Activated naive CD4-positive, alpha-beta T cell treated with anti-CD3 and anti-CD28 coated beads, Interleukin-2, amount 10 ng/mL, durations not matched to agents 7 days and 5 days (primary cell): ENCODE measurements at regions not wholly inside any gene's neighbourhood (a gene's known extent, or its start where the extent isn't known, plus 50 kb on each side); places are given as distances from the start of the nearest gene placed in this dataset.

Experiments
- CTCF ChIA-PET: fragments of 350-600 bp; sonication (Branson Sonifier 250); formaldehyde crosslinking; loops from one replicate; lab custom pipeline; 2021; ENCODE audit warnings: antibody characterized with exemption; lab: Charles Lee
- DNase-seq: peaks from one replicate; pipeline ENCODE4 v3.0.0-alpha.2; 2020
- H3K27ac Mint-ChIP-seq: one replicate; pipeline ENCODE4 v1.8.0; 2021; ENCODE audit warnings: mild to moderate bottlenecking, moderate library complexity, mixed read lengths
- H3K27me3 Mint-ChIP-seq: one replicate; pipeline ENCODE4 v1.8.0; 2021; ENCODE audit warnings: mild to moderate bottlenecking, mixed read lengths
- H3K36me3 Mint-ChIP-seq: one replicate; pipeline ENCODE4 v1.8.0; 2021; ENCODE audit warnings: mixed read lengths
- H3K4me1 Mint-ChIP-seq: one replicate; pipeline ENCODE4 v1.8.0; 2021; ENCODE audit warnings: mixed read lengths
- H3K4me3 Mint-ChIP-seq: one replicate; pipeline ENCODE4 v1.8.0; 2021; ENCODE audit warnings: mild to moderate bottlenecking, moderate library complexity, mixed read lengths
- H3K9me3 Mint-ChIP-seq: one replicate; pipeline ENCODE4 v1.8.0; 2021; ENCODE audit warnings: mixed read lengths

DNA sequence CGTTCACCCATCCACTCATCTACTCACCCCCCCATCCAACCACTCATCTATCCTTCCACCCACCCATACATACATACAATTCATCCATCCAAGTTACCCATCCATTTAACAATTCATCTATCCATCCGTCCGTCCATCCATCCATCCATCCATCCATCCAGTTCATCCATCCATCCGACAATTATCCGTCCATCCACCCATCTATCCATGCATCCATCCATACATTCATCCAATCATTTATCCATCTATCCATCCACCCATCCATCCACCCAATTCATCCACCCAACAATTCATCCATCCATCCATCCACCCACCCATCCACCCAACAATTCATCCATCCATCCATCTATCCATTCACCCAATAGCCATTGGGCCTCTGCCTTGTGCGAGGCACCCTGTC is 173.2 kb upstream of the MVB12B start:
- no peaks in the 10 kb centered on the region for H3K9me3 Mint-ChIP-seq
- CTCF ChIA-PET, result no interaction called here
- DNase-seq, result no peak
- no peak overlapping the region for H3K27ac Mint-ChIP-seq
- peaks cover 10% of the 10 kb centered on the region for H3K27me3 Mint-ChIP-seq
- no peak overlapping the region for H3K4me3 Mint-ChIP-seq
- H3K4me1 Mint-ChIP-seq, result no peaks in the 10 kb centered on the region
- H3K36me3 Mint-ChIP-seq, result no peaks in the 10 kb centered on the region

- Mint-ChIP-seq H3K36me3 (no peaks in the 10 kb centered on the region), H3K27ac (no peak overlapping the region), H3K4me1 (no peaks in the 10 kb centered on the region), H3K4me3 (no peak overlapping the region), H3K9me3 (no peaks in the 10 kb centered on the region), H3K27me3 (peaks cover 11% of the 10 kb centered on the region)
- no peak for DNase-seq
- CTCF ChIA-PET, result no interaction called here
Observed at GRCh38 chr9:126154182-126154827, 172.3 kb upstream of the MVB12B start.

DNA sequence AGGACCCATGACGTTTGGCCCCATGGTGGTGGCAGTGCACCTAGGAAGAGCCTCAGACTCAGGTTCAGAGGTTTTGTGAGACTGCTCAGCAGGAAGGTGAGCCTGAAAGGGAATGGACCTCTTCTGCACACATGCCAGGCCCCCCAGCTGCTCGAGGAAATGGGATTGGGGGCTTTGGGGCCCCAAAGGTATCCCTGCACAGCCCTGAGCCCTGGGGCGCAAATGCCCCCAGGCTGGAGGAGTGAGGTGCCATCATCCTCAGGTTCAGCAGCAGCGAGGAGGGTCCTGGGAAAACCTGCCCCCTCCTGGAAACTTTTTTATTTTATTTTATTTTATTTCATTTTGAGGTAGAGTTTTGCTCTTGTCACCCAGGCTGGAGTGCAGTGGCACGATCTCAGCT is 171.8 kb upstream of the MVB12B start:
- DNase-seq, result no peak
- Mint-ChIP-seq H3K9me3 (no peaks in the 10 kb centered on the region), H3K27me3 (peaks cover 11% of the 10 kb centered on the region), H3K27ac (no peak overlapping the region), H3K36me3 (no peaks in the 10 kb centered on the region), H3K4me3 (no peak overlapping the region), H3K4me1 (no peaks in the 10 kb centered on the region)
- CTCF ChIA-PET, result no interaction called here

DNA sequence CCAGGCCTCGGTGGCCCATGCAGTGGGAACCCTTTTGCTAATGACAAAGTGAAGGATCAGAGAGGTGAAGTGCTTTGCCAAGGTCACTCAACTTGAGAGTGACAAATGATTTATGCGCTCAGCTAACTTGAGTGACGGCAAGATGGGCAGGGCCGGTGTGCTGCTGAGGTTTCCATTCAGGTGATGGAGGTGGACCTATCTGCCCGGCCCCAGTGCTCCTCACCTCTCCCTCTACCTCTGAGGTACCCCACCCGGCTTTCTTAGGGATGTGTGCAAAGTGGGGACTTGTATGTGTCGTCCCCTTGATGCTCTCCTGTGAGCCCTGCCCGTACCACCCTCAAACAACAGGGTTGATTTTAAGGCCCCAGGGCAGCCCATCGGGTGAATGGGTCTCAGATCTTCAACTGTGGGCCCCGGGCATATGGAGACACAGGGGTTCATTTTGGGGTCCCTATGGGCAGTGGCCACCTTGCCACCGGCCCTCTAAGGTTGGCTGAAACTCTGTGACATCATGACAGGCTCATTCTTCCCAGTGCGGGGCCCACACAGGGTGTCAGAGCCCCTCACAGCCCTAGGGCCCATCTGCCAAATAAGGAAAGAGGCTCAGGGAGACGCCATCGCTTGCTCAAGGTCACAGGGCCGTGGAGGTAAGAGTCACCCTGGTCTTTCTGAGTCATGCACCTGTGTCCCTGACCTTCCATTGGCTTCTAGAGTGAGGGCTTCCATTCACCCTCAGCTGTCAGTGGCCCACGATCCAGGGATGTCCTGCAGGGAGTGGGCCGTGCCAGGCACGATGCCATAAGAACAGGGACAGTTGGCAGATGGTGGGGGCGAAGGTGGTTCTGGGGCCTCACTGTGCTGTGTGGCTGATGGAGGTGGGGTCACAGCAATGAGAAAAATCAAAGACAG is 170.6 kb upstream of the MVB12B start:
- CTCF ChIA-PET, result no interaction called here
- Mint-ChIP-seq H3K27ac (no peak overlapping the region), H3K27me3 (peaks cover 16% of the 10 kb centered on the region), H3K4me3 (no peak overlapping the region), H3K36me3 (no peaks in the 10 kb centered on the region), H3K4me1 (no peaks in the 10 kb centered on the region), H3K9me3 (no peaks in the 10 kb centered on the region)
- DNase-seq, result no peak

DNA sequence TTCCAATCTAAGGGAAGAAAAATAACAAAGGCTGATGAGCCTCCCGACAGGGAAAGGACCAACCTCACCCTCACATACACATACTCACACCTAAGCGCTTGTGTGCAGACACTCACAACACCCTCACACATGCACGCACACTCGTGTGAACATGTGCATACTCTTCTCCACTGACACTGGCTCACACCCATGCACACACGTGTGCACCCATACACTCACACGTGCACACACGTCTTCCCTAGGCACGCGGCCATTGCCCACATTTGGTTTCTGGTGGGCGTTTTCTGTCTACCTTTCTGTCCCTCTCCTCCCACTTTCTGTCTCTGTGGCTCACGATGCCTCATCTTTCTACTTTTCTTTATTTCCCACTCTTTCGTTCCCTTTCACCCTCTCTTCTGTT is 169.7 kb upstream of the MVB12B start:
- no peaks in the 10 kb centered on the region for H3K9me3 Mint-ChIP-seq
- H3K4me3 Mint-ChIP-seq, result no peak overlapping the region
- H3K4me1 Mint-ChIP-seq, result no peaks in the 10 kb centered on the region
- no peak for DNase-seq
- CTCF ChIA-PET, result no interaction called here
- H3K27ac Mint-ChIP-seq, result no peak overlapping the region
- H3K36me3 Mint-ChIP-seq, result no peaks in the 10 kb centered on the region
- peaks cover 17% of the 10 kb centered on the region for H3K27me3 Mint-ChIP-seq

DNA sequence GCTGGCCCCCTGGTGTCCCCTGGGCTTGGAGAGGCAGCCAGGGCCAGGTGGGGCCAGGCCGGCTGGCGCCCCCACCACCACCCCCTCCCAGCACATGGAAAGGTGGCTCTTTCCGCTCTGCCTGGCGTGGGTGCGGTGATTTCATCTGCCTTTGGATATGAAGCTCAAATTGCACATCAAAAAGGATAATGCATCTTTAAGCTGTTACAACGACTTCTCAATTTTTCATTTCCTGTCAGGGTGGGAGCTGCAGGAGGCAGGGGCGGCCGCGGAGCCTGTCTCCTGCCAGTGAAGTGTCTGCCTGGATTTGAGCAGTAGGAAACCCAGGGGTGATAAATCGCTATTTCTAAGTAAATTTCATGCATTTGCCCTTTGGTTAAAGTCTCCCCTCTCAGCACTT is 169.2 kb upstream of the MVB12B start:
- CTCF ChIA-PET, result no interaction called here
- H3K36me3 Mint-ChIP-seq, result no peaks in the 10 kb centered on the region
- H3K4me3 Mint-ChIP-seq, result no peak overlapping the region
- no peaks in the 10 kb centered on the region for H3K9me3 Mint-ChIP-seq
- no peak overlapping the region for H3K27ac Mint-ChIP-seq
- DNase-seq, result no peak
- H3K27me3 Mint-ChIP-seq, result peaks cover 17% of the 10 kb centered on the region
- H3K4me1 Mint-ChIP-seq, result no peaks in the 10 kb centered on the region

- CTCF ChIA-PET, result no interaction called here
- H3K27me3 Mint-ChIP-seq, result peaks cover 17% of the 10 kb centered on the region
- H3K4me1 Mint-ChIP-seq, result no peaks in the 10 kb centered on the region
- DNase-seq, result no peak
- no peak overlapping the region for H3K27ac Mint-ChIP-seq
- no peak overlapping the region for H3K4me3 Mint-ChIP-seq
- H3K9me3 Mint-ChIP-seq, result no peaks in the 10 kb centered on the region
- no peaks in the 10 kb centered on the region for H3K36me3 Mint-ChIP-seq
Observed at GRCh38 chr9:126157826-126158587, 168.6 kb upstream of the MVB12B start.

GRCh38 chr9:126158588-126159429 is 167.8 kb upstream of the MVB12B start:
- no peaks in the 10 kb centered on the region for H3K36me3 Mint-ChIP-seq
- no peak for DNase-seq
- H3K9me3 Mint-ChIP-seq, result no peaks in the 10 kb centered on the region
- no peak overlapping the region for H3K27ac Mint-ChIP-seq
- H3K4me3 Mint-ChIP-seq, result no peak overlapping the region
- H3K27me3 Mint-ChIP-seq, result peaks cover 17% of the 10 kb centered on the region
- CTCF ChIA-PET, result interaction anchor here (1.1 kb wide), 1 partner anchor 13 kb away, joined by 3 read pairs; no protein-coding TSS in a partner anchor
- no peaks in the 10 kb centered on the region for H3K4me1 Mint-ChIP-seq

- Mint-ChIP-seq H3K4me1 (no peaks in the 10 kb centered on the region), H3K4me3 (no peak overlapping the region), H3K9me3 (no peaks in the 10 kb centered on the region), H3K27me3 (peaks cover 17% of the 10 kb centered on the region), H3K27ac (no peak overlapping the region), H3K36me3 (no peaks in the 10 kb centered on the region)
- no peak for DNase-seq
- CTCF ChIA-PET, result interaction anchor here (1.1 kb wide), 1 partner anchor 13 kb away, joined by 3 read pairs; no protein-coding TSS in a partner anchor
Observed at GRCh38 chr9:126159430-126160060, 167.1 kb upstream of the MVB12B start.

DNA sequence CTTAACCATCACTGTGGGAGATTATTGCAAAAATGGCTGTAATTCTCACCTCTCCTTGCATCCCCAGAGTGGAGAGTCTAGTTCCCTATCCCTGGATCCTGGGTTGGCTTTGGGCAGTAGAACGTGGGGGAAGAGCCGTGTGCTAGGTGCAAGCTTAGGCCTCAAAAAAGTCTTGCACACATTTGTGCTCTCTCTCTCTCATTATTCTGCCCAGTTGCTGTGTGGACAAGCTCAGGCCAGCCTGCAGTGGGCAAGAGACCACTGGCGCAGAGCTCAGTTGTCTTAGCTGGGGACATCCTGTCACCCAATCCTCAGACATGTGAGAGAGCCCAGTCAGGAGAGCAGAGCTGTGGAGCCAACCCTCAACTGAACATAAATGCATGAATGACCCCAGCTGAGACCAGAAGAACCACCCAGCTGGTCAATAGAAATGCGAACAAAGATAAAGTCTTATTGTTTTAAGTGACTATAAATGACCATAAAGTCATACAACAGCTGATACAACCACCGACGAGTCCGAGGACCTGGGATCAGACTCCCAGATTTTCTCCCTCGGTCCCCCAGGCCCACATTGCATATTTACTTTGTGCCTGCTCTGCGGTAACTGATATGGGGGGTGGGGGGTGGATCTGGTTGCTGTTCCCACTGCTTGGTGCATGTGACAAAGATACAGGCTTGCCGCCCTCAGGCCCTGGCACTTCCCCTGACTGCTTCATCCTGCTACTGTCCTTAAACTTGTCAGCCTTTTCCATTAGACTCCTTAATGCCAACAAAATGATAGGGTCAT is 166.4 kb upstream of the MVB12B start:
- no peak overlapping the region for H3K27ac Mint-ChIP-seq
- no peak overlapping the region for H3K4me3 Mint-ChIP-seq
- CTCF ChIA-PET, result no interaction called here

GRCh38 chr9:126160854-126161329 is 165.7 kb upstream of the MVB12B start:
- Mint-ChIP-seq H3K27me3 (peaks cover 17% of the 10 kb centered on the region), H3K4me3 (no peak overlapping the region), H3K27ac (no peak overlapping the region), H3K36me3 (no peaks in the 10 kb centered on the region), H3K4me1 (no peaks in the 10 kb centered on the region), H3K9me3 (no peaks in the 10 kb centered on the region)
- no peak for DNase-seq
- CTCF ChIA-PET, result no interaction called here

More for the DNA sequence above, 166.4 kb upstream of the MVB12B start:
- Mint-ChIP-seq H3K9me3 (no peaks in the 10 kb centered on the region), H3K36me3 (no peaks in the 10 kb centered on the region), H3K4me1 (no peaks in the 10 kb centered on the region), H3K27me3 (peaks cover 17% of the 10 kb centered on the region)
- DNase-seq, result no peak

DNA sequence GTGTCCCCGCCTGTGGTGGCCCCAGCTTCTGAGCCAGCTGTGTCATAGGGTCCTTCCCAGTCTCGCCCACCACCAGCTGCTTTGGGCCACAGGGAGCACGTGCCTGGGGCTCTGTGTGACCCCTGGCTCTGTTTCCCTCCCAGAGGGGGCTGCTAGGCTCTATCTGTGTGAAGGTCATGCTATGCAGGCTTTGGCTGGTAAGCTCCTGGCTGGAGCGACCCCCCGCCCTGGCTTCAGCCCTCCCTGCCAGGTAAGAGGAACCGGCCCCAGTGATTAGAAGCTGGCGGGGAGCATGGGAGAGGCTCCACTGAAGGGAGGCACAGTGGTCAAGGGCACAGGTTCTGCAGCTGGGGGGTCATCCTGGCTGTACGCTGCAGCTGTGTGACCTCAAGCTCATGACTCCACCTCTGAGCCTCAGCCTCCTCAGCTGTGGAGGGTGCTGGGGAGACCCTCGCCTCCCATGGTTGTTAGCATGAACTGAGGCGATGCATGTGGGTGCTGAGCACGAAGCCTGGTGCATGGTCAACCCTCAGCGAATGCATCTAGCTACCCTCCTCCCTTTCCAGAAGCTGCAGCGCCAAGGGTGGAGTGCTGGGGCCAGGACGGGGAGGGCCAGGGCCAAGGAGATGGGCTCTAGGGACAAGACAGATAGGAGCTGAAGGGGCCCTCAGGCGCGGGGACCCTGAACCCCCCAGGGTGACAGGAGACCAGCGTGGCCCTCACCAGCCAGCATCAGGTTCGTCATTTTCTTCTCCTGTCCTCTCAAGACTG is 163.8 kb upstream of the MVB12B start:
- no peak for DNase-seq
- H3K27ac Mint-ChIP-seq, result no peak overlapping the region
- no peaks in the 10 kb centered on the region for H3K36me3 Mint-ChIP-seq
- H3K4me3 Mint-ChIP-seq, result no peak overlapping the region
- CTCF ChIA-PET, result interaction anchor here (0.6 kb wide), 1 partner anchor 17 kb away, joined by 3 read pairs; no protein-coding TSS in a partner anchor
- peaks cover 21% of the 10 kb centered on the region for H3K27me3 Mint-ChIP-seq
- no peaks in the 10 kb centered on the region for H3K9me3 Mint-ChIP-seq
- no peaks in the 10 kb centered on the region for H3K4me1 Mint-ChIP-seq
